Right cardiac atrium (tissue), 5 donors: ENCODE measurements at regions not wholly inside any gene's neighbourhood (a gene's known extent, or its start where the extent isn't known, plus 50 kb on each side); places are given as distances from the start of the nearest gene placed in this dataset.

Experiments
- ATAC-seq, 2 donors: fragments of 200-7000 bp; cut with Tn5 transposase; one replicate each; pipeline versions ENCODE4 v1.8.0 to v1.9.1; 2020; ENCODE audit warnings: moderate library complexity in 2 of 2, mild to moderate bottlenecking in 1 of 2
- DNase-seq, 3 donors: peaks; one replicate each; pipeline ENCODE4 v3.0.0-alpha.2; 2020
- H3K27ac ChIP-seq: one replicate; pipeline ENCODE4 v1.5.1; 2013; ENCODE audit warnings: mild to moderate bottlenecking, low read length, control low read depth, moderate library complexity
- H3K27me3 ChIP-seq: one replicate; pipeline ENCODE4 v1.6.1; 2013; ENCODE audit not compliant: control insufficient read depth, insufficient read depth
- H3K4me1 ChIP-seq: one replicate; pipeline ENCODE4 v1.6.1; 2013; ENCODE audit warnings: low read length; ENCODE audit not compliant: control insufficient read depth, insufficient read depth
- H3K4me3 ChIP-seq: one replicate; pipeline ENCODE4 v1.5.1; 2013; ENCODE audit warnings: low read length, control low read depth
- H3K9me3 ChIP-seq: one replicate; pipeline ENCODE4 v1.6.1; 2013; ENCODE audit warnings: low read length; ENCODE audit not compliant: control insufficient read depth
- WGBS: extraction: QIAGEN DNeasy Blood & Tissue Kit; methylation state at CpG from one replicate; pipeline ENCODE4 v1.1.7; 2013; 5-methylcytosine and 5-hydroxymethylcytosine counted together
- intact Hi-C, 4 donors: fragments of 100-400 bp; cut with DNase I; formaldehyde crosslinking; loops; one replicate each; pipeline versions ENCODE4 v1.11.0 to v1.14.0; 2022 to 2023
- donor health status: healthy with polysubstance abuse.
- donor health status: DM: no; HTN: yes; CAD: no.
- donor health status: DM: no; HTN: no; CAD: no.
- donor health status: DM: no; HTN: yes; CAD: no; lungs with severe emphysema.
- donor health status: DM: yes; HTN: yes; CAD: no.

- peak in 1 of 3 donors; percentile 47 for DNase-seq
- 76% methylated on average over 2 of the region's 2 CpGs for WGBS
- Histone ChIP-seq H3K4me3 (no peak overlapping the region), H3K9me3 (no peaks in the 10 kb centered on the region), H3K4me1 (peaks cover 13% of the 10 kb centered on the region), H3K27ac (no peak overlapping the region), H3K27me3 (no peaks in the 10 kb centered on the region)
- ATAC-seq = peak in 1 of 2 donors; percentile 38
- intact Hi-C loops = no loop called here
Observed at GRCh38 chr2:217052856-217053577, 193.2 kb upstream of the TNP1 start.

GRCh38 chr2:217051416-217051815 lies 191.6 kb upstream of the TNP1 start:
- ATAC-seq = no peak
- Histone ChIP-seq H3K4me1 (peaks cover 13% of the 10 kb centered on the region), H3K27me3 (no peaks in the 10 kb centered on the region), H3K9me3 (no peaks in the 10 kb centered on the region), H3K4me3 (no peak overlapping the region), H3K27ac (no peak overlapping the region)
- WGBS = 64% methylated on average over 2 of the region's 2 CpGs
- DNase-seq = no peak
- intact Hi-C loops = no loop called here

- ATAC-seq (no peak), DNase-seq (no peak)
- WGBS = 67% methylated on average over 3 of the region's 3 CpGs
- H3K27ac ChIP-seq = no peak overlapping the region
- H3K27me3 ChIP-seq = no peaks in the 10 kb centered on the region
- intact Hi-C loops = no loop called here
- H3K4me3 ChIP-seq = no peak overlapping the region
- H3K4me1 ChIP-seq = peaks cover 16% of the 10 kb centered on the region
- no peaks in the 10 kb centered on the region for H3K9me3 ChIP-seq
Observed at GRCh38 chr2:217049956-217050355, 190.1 kb upstream of the TNP1 start.

GRCh38 chr2:217049422-217049821 lies 189.6 kb upstream of the TNP1 start:
- H3K4me1 ChIP-seq = peaks cover 13% of the 10 kb centered on the region
- ATAC-seq = no peak
- 86% methylated on average over 7 of the region's 7 CpGs for WGBS
- no peak for DNase-seq
- H3K9me3 ChIP-seq = no peaks in the 10 kb centered on the region
- no peak overlapping the region for H3K27ac ChIP-seq
- intact Hi-C loops = no loop called here
- no peak overlapping the region for H3K4me3 ChIP-seq
- no peaks in the 10 kb centered on the region for H3K27me3 ChIP-seq

GRCh38 chr2:217048730-217049129 lies 188.9 kb upstream of the TNP1 start:
- no peaks in the 10 kb centered on the region for H3K9me3 ChIP-seq
- no peak overlapping the region for H3K4me3 ChIP-seq
- no peak overlapping the region for H3K27ac ChIP-seq
- WGBS = 96% methylated on average over 1 of the region's 1 CpG
- intact Hi-C loops = no loop called here
- no peaks in the 10 kb centered on the region for H3K27me3 ChIP-seq
- no peak for DNase-seq
- H3K4me1 ChIP-seq = peaks cover 11% of the 10 kb centered on the region
- no peak for ATAC-seq

GRCh38 chr2:217047631-217048030 lies 187.8 kb upstream of the TNP1 start:
- H3K9me3 ChIP-seq = no peaks in the 10 kb centered on the region
- DNase-seq (no peak), ATAC-seq (no peak)
- H3K4me1 ChIP-seq = peaks cover 3% of the 10 kb centered on the region
- no peaks in the 10 kb centered on the region for H3K27me3 ChIP-seq
- WGBS = 100% methylated on average over 1 of the region's 1 CpG
- H3K4me3 ChIP-seq = no peak overlapping the region
- intact Hi-C loops = no loop called here
- H3K27ac ChIP-seq = no peak overlapping the region

- intact Hi-C loops = no loop called here
- 98% methylated on average over 3 of the region's 3 CpGs for WGBS
- Histone ChIP-seq H3K4me1 (peaks cover 3% of the 10 kb centered on the region), H3K27me3 (no peaks in the 10 kb centered on the region), H3K9me3 (no peaks in the 10 kb centered on the region), H3K4me3 (no peak overlapping the region), H3K27ac (no peak overlapping the region)
- no peak for DNase-seq
- ATAC-seq = no peak
Observed at GRCh38 chr2:217047209-217047608, 187.3 kb upstream of the TNP1 start.

GRCh38 chr2:217045700-217046475 lies 186.0 kb upstream of the TNP1 start:
- H3K27ac ChIP-seq = no peak overlapping the region
- H3K27me3 ChIP-seq = no peaks in the 10 kb centered on the region
- H3K4me3 ChIP-seq = no peak overlapping the region
- peaks cover 3% of the 10 kb centered on the region for H3K4me1 ChIP-seq
- 59% methylated on average over 7 of the region's 7 CpGs for WGBS
- intact Hi-C loops = no loop called here
- DNase-seq (no peak), ATAC-seq (peak; percentile 28 to 56)
- no peaks in the 10 kb centered on the region for H3K9me3 ChIP-seq

- 94% methylated on average over 8 of the region's 8 CpGs for WGBS
- ATAC-seq (no peak), DNase-seq (no peak)
- no peaks in the 10 kb centered on the region for H3K9me3 ChIP-seq
- no peak overlapping the region for H3K27ac ChIP-seq
- H3K4me1 ChIP-seq = peaks cover 5% of the 10 kb centered on the region
- no peak overlapping the region for H3K4me3 ChIP-seq
- H3K27me3 ChIP-seq = no peaks in the 10 kb centered on the region
- intact Hi-C loops = loop anchor here in 1 of 4 donors (5.0 kb wide), 1 partner anchor 238 kb away; no protein-coding TSS in a partner anchor
Observed at GRCh38 chr2:217040099-217040498, 180.2 kb upstream of the TNP1 start.

GRCh38 chr2:217038001-217038400 lies 178.1 kb upstream of the TNP1 start:
- WGBS = 51% methylated on average over 2 of the region's 2 CpGs
- H3K4me1 ChIP-seq = peaks cover 5% of the 10 kb centered on the region
- no peak for DNase-seq
- H3K27me3 ChIP-seq = no peaks in the 10 kb centered on the region
- H3K9me3 ChIP-seq = no peaks in the 10 kb centered on the region
- intact Hi-C loops = no loop called here
- ATAC-seq = no peak
- no peak overlapping the region for H3K4me3 ChIP-seq
- no peak overlapping the region for H3K27ac ChIP-seq

GRCh38 chr2:217037353-217037752 lies 177.5 kb upstream of the TNP1 start:
- Histone ChIP-seq H3K9me3 (no peaks in the 10 kb centered on the region), H3K4me1 (peaks cover 5% of the 10 kb centered on the region), H3K27me3 (no peaks in the 10 kb centered on the region), H3K27ac (no peak overlapping the region), H3K4me3 (no peak overlapping the region)
- WGBS = 53% methylated on average over 3 of the region's 3 CpGs
- DNase-seq = peak in 1 of 3 donors; percentile 57
- intact Hi-C loops = no loop called here
- ATAC-seq = no peak
